ENCODE measurements at regions not wholly inside any gene's neighbourhood (a gene's known extent, or its start where the extent isn't known, plus 50 kb on each side); places are given as distances from the start of the nearest gene placed in this dataset.

- Histone ChIP-seq H3K27me3 (replicated peaks in 1 of 4; ENCODE audit: control insufficient read depth in 3 of 4, extremely low read depth in 1 of 4, insufficient read depth in 3 of 4, low read length in 3 of 4) (no peaks in the 10 kb centered on the region), H3K18ac (ENCODE audit: extremely low read depth, low read length) (no peak overlapping the region), H3K4me2 (ENCODE audit: insufficient read depth in 1 of 2, low read depth in 2 of 2, low read length in 2 of 2) (peak overlapping the region; percentile 24 to 45; a peak in 2 of 4 replicates), H3K27ac (ENCODE audit: low read depth, low read length) (no peak overlapping the region), H4K20me1 (replicated peaks in 1 of 2; ENCODE audit: control insufficient read depth in 1 of 2, insufficient read depth in 2 of 2, low read length in 2 of 2) (no peaks in the 10 kb centered on the region), H2AK5ac (ENCODE audit: low read depth, low read length) (no peak overlapping the region), H2BK20ac (ENCODE audit: low read length) (no peak overlapping the region), H3K56ac (replicated peaks; ENCODE audit: insufficient read length, low read depth, low read length) (no peak overlapping the region), H3K23ac (ENCODE audit: insufficient read length) (no peak overlapping the region), H3K79me2 (ENCODE audit: control insufficient read depth in 1 of 2, insufficient read depth in 2 of 2, low read length in 2 of 2) (0 out of 4 replicates have a peak, but pooled peaks cover 0 to 2% of the 10 kb centered on the region in 2 experiments), H4K5ac (ENCODE audit: insufficient read length, low read depth, low read length) (no peak overlapping the region), H3K14ac (ENCODE audit: insufficient read length) (no peak overlapping the region), H3K9me3 (ENCODE audit: insufficient read depth in 2 of 2, low read depth in 1 of 2, low read length in 1 of 2) (no peaks in the 10 kb centered on the region), H3K4me3 (ENCODE audit: extremely low read depth in 1 of 4, insufficient read depth in 2 of 4, low read depth in 3 of 4, low read length in 4 of 4) (peak overlapping the region in 1 of 4 experiments; percentile 3; a peak in 1 of 8 replicates), H2BK12ac (ENCODE audit: low read depth, low read length) (no peak overlapping the region), H3K23me2 (ENCODE audit: low read depth, low read length) (no peaks in the 10 kb centered on the region), H4K91ac (replicated peaks; ENCODE audit: insufficient read length, low read length) (no peak overlapping the region), H3K79me1 (ENCODE audit: low read depth, low read length) (0 out of 2 replicates have a peak, but pooled peaks cover 3% of the 10 kb centered on the region), H3K4ac (replicated peaks; ENCODE audit: insufficient read length, low read depth, low read length) (no peak overlapping the region), H3K4me1 (replicated peaks in 1 of 4; ENCODE audit: control insufficient read depth in 3 of 4, insufficient read depth in 4 of 4, low read length in 3 of 4) (peaks cover 5 to 8% (median 7%) of the 10 kb centered on the region in 4 experiments; a peak in 6 of 7 replicates), H2BK120ac (replicated peaks; ENCODE audit: low read depth, low read length) (no peak overlapping the region), H3K9ac (replicated peaks in 1 of 4; ENCODE audit: extremely low read depth in 1 of 4, low read depth in 3 of 4, low read length in 3 of 4) (no peak overlapping the region), H2BK15ac (ENCODE audit: low read length) (no peak overlapping the region), H2BK5ac (ENCODE audit: low read depth, low read length) (no peak overlapping the region), H3K36me3 (ENCODE audit: control insufficient read depth in 2 of 4, insufficient read depth in 4 of 4, low read length in 3 of 4) (0 out of 8 replicates have a peak, but pooled peaks cover 0 to 3% (median 0%) of the 10 kb centered on the region in 4 experiments), H4K8ac (ENCODE audit: extremely low read depth, insufficient read depth, low read length) (no peak overlapping the region), H2AFZ (ENCODE audit: low read length) (no peak overlapping the region)
- peak; percentile 97 for FAIRE-seq
- CTCF ChIA-PET (ENCODE audit: partially characterized antibody): interaction anchor here (0.6 to 2.1 kb wide), 4 partner anchors 10 to 91 kb away, joined by 3 to 7 read pairs (median 4); no protein-coding TSS in a partner anchor
- DNase-seq (ENCODE audit: low read depth in 1 of 2, low spot score in 2 of 2): peak; percentile 39 to 71
- POLR2A ChIA-PET (ENCODE audit: partially characterized antibody): interaction anchor here (0.6 kb wide), 1 partner anchor 34 kb away, joined by 3 read pairs; no protein-coding TSS in a partner anchor
- WGBS, 2 experiments (ENCODE audit: extremely low coverage in 1 of 2, insufficient coverage in 1 of 2, insufficient read length in 1 of 2, insufficient replicate concordance in 2 of 2, low coverage in 1 of 2, low lambda C conversion rate in 2 of 2, missing lambda C conversion rate in 1 of 2): 10% methylated on average over 3 of the region's 3 CpGs; no CpG with 5 or more reads in 1 of the 2 experiments
Observed at GRCh38 chr9:673966-674526, 167.5 kb upstream of the DMRT1 start.

Measured in H1 (cell line).